ENCODE measurements at regions not wholly inside any gene's neighbourhood (a gene's known extent, or its start where the extent isn't known, plus 50 kb on each side); places are given as distances from the start of the nearest gene placed in this dataset.
"Not testable (repeated sequence)": the region's sequence is repeated elsewhere in the genome, so short reads cannot be mapped to it uniquely, and the experiment has no call there.

DNA sequence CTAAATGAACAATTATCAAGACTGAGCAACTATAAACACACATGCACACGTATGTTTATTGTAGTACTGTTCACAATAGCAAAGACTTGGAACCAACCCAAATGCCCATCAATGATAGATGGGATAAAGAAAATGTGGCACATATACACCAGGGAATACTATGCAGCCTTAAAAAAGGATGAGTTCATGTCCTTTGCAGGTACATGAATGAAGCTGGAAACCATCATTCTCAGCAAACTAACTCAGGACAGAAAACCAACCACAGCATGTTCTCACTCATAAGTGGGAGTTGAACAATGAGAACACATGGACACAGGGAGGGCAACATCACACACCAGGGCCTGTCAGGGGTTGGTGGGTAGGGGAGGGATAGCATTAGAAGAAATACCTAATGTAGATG, 445.4 kb downstream of the BCAT1 start:
- DNase-seq, result not testable (repeated sequence)

GRCh38 chr12:24500831-24501230, 448.1 kb downstream of the BCAT1 start:
- DNase-seq, result no peak

DNA sequence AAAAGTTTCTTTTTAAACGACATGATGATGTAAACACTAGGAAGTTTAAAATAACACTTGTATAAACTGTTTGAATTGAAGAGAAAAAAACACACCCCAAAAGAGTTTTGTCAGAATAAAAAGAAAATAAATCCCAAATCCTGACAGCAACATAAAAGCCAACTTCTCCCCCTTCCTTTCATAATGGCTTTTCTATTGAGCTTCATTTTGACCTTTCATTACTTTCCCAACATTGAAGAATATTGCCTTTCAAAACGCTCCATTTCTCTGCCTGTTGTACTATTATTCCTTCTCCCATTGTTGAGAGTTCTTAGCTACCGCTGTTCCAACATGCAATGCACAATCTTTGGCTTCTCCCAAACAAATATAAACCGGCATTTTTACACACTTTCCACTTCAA, 448.5 kb downstream of the BCAT1 start:
- DNase-seq, result no peak

DNA sequence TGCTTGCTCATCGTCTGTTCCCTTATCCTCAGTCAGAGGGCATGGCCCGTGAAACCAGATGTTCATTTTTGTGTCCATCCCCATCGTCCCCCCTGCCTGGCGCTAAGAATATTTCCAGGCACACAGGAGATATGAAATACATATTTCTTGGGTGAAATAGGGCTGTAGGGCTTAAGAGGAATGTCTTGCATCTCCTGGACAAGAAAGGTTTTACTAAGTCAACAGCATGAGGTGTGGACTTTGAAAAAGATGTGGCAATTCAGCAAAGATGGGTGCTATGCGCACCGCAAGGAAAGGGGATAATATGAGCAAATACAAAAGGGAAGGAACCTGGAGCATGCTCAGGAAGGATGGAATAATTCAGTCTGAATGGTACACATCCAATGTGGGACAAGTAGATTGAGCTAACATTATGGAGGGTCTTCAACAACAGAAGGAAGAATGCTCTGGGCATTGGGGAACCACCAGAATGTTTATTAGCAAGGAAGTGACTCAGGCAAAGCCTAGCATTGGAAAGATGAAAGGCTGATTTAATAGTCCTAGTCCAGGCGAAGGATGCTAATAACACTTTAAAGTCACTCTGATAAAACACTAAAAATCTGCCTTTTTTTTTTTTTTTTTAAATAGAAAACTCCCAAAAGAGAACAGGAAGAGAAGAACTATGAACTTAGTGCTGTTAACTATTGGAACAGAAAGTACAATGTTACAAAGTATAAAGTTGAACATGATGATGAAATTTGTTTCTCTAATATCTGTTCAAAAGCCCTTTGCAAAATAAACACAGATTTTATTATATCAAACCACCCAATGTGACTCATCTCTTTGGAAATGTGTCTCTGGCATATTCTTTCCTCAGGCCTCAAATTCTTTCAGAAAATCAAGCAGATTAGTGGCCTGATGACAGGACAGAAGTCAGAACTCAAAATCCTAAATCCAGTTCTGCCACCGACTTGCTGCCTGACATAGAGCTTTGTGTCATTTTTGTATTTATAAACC, 449.5 kb downstream of the BCAT1 start:
- DNase-seq, result no peak

DNA sequence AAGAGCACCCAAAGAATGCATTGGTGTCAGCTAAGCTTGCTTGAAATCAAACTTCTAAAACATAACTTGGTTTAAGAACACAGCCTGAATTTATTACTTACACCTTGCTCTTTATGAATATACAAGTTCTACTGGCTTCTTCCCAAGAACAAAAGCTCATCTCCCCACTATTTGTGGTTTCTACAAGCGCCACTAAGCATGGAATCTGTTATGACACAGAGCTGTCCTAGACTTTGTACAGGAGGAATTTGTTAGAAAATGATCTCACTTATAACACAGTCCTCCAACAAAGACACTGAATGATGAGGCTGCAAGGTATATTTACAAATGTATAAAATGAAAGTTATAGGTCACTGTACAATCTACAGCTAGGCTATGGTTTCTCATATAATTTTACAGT, 452.1 kb downstream of the BCAT1 start:
- DNase-seq, result no peak

DNA sequence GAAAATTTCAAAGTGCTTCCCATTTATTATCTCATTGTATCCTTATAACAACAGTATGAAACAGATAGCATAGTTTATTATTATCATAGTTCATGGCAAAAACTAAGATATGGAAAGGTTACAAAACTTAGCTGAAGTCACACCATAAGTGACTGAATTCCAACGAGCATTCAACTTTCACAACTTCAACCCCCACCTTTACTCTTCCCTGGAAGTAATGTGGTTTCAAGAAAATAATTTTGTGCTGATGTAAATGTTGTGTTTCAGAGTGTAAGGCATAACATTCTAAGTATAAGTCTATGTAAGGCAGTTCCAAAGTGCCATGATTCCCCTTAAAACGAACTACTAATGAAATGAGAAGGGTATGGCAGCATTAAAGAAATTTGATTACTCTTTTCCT, 454.5 kb downstream of the BCAT1 start:
- DNase-seq, result no peak

DNA sequence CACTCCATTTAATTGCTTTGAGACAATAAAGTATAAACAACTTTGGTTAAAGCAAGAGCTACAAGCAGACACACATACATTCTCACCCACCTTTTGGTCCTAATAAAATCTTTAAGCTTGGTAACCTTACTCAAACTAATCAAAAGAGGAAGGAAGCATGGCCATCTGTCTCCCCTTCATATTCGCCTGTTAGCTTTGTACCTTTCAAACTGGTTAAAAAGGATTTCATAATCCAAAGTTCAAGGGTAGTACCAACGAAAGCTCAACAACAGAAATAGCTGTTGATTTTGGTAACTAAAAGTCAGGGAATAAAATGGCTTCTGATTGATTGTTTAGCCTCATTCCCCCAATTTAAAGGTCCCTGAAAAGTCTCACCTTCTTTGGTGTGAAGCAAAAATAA, 456.9 kb downstream of the BCAT1 start:
- DNase-seq, result no peak

DNA sequence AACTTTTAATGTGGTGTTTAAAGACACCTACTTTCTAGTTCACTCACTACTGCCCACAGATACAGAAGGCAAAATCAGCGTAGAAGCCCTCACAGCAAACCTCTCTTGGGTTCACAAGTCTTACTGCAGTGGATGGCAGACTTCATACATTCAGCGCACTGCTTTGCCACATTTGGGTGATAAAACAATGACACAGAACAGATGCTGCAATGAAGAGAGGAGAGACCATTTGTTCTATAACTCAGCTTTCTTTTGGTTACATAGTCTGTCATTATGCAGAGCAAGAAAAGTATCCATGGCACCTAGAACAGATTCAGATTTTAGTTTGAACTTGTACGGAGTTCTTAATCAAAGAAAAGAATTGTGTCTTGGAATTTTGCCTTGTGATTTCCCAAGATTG, 459.0 kb downstream of the BCAT1 start:
- DNase-seq, result no peak

GRCh38 chr12:24488906-24489619, 459.8 kb downstream of the BCAT1 start:
- DNase-seq, result no peak

GRCh38 chr12:24488091-24488596, 460.8 kb downstream of the BCAT1 start:
- no peak for DNase-seq

DNA sequence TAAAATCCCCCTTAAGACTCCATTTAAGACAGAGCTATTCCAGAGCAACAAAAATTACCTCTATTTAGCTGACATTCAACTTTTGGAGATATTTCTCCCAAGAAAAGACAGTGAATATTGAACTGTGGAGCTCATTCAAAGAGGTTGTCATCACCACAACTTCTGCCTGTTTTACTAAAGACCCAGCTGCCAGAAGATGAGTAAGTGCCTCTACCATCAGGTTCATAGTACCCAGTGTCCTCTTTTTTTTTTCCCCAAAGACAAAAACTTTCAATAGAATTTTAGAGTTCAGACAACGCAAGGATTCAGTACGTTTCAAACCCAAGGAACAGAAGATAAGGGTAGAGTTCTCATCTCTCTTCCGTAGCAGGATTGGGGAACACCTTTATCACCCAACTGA, 461.3 kb downstream of the BCAT1 start:
- no peak for DNase-seq

DNA sequence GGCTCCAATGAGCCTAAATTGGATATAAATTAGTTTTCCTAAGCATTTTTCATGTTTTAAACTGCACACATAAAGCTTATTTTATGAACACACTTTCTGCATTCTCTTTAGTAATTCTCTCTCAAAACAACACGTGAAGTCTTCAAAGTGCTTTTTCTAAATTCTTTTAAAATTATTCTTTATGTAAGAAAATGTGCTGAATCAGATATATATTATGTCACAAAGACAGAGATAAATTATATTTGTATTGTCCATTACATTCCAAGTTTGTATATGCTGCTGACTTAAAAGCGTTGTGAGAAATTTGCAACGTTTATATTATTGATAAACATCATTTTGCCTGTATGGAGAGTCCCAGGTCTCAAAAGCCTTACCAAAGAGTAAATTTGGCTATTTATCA, 465.2 kb downstream of the BCAT1 start:
- DNase-seq, result no peak

GRCh38 chr12:24482882-24483604, 465.9 kb downstream of the BCAT1 start:
- DNase-seq, result no peak

DNA sequence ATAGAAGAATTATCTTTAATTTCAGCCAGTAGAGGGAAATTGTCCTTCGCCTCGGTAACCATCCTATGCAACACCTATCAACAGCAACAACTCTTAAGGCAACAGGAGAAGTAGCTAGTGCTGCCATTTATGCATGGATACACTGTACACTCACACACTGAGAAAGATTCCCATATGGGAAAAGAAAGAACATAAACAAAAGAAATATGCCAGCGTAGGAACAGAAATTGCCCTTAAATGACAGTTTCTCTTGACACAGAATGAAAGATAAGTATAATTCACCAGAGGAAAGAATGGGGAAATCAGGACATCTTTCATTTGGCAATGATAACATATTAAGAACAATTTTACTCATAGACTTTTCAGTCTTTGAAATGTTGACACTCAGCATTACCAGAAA, 466.9 kb downstream of the BCAT1 start:
- no peak for DNase-seq

- no peak for DNase-seq
These were observed 468.0 kb downstream of the BCAT1 start for GRCh38 chr12:24480766-24481449.

- DNase-seq, result no peak
These were observed 469.8 kb downstream of the BCAT1 start for GRCh38 chr12:24479131-24479530.

GRCh38 chr12:24478254-24478653, 470.6 kb downstream of the BCAT1 start:
- DNase-seq, result no peak

DNA sequence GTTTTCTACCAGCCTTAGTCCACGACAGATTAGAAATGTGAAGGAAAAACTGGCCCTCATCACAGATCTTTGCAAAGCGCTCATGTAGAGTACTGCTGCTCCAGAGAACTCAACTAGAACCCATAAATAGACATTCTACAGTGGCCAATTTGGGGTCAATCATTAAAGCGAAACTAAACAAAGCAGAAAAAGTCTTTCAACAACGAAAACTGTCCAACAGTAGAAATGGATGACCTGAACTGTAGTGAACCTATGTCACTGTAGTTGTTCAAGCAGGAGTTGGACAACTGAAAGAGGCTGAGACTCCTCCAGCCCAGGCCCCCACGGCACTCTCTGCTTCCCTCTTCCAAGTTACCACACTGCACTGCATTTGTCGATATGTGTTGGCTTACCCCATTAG, 472.6 kb downstream of the BCAT1 start:
- DNase-seq, result no peak

- no peak for DNase-seq
These were observed 473.6 kb downstream of the BCAT1 start for GRCh38 chr12:24475337-24475736.

- no peak for DNase-seq
These were observed 475.8 kb downstream of the BCAT1 start for GRCh38 chr12:24473097-24473496.

- no peak for DNase-seq
These were observed 478.9 kb downstream of the BCAT1 start for GRCh38 chr12:24470050-24470449.

- DNase-seq, result no peak
These were observed 479.8 kb downstream of the BCAT1 start for GRCh38 chr12:24469089-24469488.

- DNase-seq, result no peak
These were observed 481.7 kb downstream of the BCAT1 start for GRCh38 chr12:24467226-24467625.

All from stimulated activated CD4-positive, alpha-beta T cell treated with anti-CD3 and anti-CD28 coated beads, Interleukin-2, amount 100 ng/mL, for 24 hours (primary cell).